Neural progenitor cell (in vitro differentiated cells): ENCODE measurements at regions not wholly inside any gene's neighbourhood (a gene's known extent, or its start where the extent isn't known, plus 50 kb on each side); places are given as distances from the start of the nearest gene placed in this dataset.

ENCODE experiments used
- DNase-seq: peaks from one replicate; pipeline ENCODE4 v3.0.0-alpha.2; 2016; ENCODE audit warnings: low spot score
- H2AFZ ChIP-seq: fragments of 200-600 bp; sonication (generic); replicated peaks from 2 replicates; pipeline ENCODE4 v1.6.1; 2016; ENCODE audit warnings: antibody characterized with exemption
- H3F3A ChIP-seq: fragments of 200-600 bp; sonication (generic); 2 replicates; pipeline ENCODE4 v1.6.1; 2016; ENCODE audit warnings: antibody characterized with exemption, low read depth
- H3K27ac ChIP-seq: fragments of 200-600 bp; sonication (generic); 2 replicates; pipeline ENCODE4 v1.5.1; 2016; ENCODE audit warnings: mild to moderate bottlenecking
- H3K27me3 ChIP-seq: fragments of 200-600 bp; sonication (generic); 2 replicates; pipeline ENCODE4 v1.6.1; 2016; ENCODE audit warnings: mild to moderate bottlenecking, moderate library complexity
- H3K36me3 ChIP-seq: fragments of 200-600 bp; sonication (generic); 2 replicates; pipeline ENCODE4 v1.5.1; 2016
- H3K4me1 ChIP-seq: fragments of 200-600 bp; sonication (generic); 2 replicates; pipeline ENCODE4 v1.6.1; 2016; ENCODE audit warnings: mixed run types
- H3K4me2 ChIP-seq: fragments of 200-600 bp; sonication (generic); 2 replicates; pipeline ENCODE4 v1.6.1; 2016
- H3K4me3 ChIP-seq: fragments of 200-600 bp; sonication (generic); 2 replicates; pipeline ENCODE4 v1.5.1; 2016
- H3K79me2 ChIP-seq: fragments of 200-600 bp; sonication (generic); 2 replicates; pipeline ENCODE4 v1.6.1; 2016; ENCODE audit warnings: low read depth
- H3K9ac ChIP-seq: fragments of 200-600 bp; sonication (generic); 2 replicates; pipeline ENCODE4 v1.6.1; 2016
- H3K9me3 ChIP-seq: fragments of 200-600 bp; sonication (generic); 2 replicates; pipeline ENCODE4 v1.5.1; 2016; ENCODE audit warnings: low read depth
- H4K20me1 ChIP-seq: fragments of 200-600 bp; sonication (generic); 2 replicates; pipeline ENCODE4 v1.6.1; 2016; ENCODE audit warnings: low read depth
- H3K27ac Mint-ChIP-seq: 3 replicates; pipeline ENCODE4 v1.8.0; 2021; ENCODE audit warnings: mixed read lengths
- H3K27me3 Mint-ChIP-seq: 2 replicates; pipeline ENCODE4 v1.8.0; 2022; ENCODE audit warnings: low read depth, mild to moderate bottlenecking, inconsistent platforms, moderate library complexity, mixed read lengths; ENCODE audit not compliant: insufficient read depth
- H3K36me3 Mint-ChIP-seq: 3 replicates; pipeline ENCODE4 v1.8.0; 2021; ENCODE audit warnings: mixed read lengths
- H3K4me1 Mint-ChIP-seq: 3 replicates; pipeline ENCODE4 v1.8.0; 2021; ENCODE audit warnings: mixed read lengths
- H3K4me3 Mint-ChIP-seq: 3 replicates; pipeline ENCODE4 v1.8.0; 2021; ENCODE audit warnings: mild to moderate bottlenecking, moderate library complexity, mixed read lengths
- H3K9me3 Mint-ChIP-seq: 3 replicates; pipeline ENCODE4 v1.8.0; 2020; ENCODE audit warnings: mixed read lengths
- EZH2 ChIP-seq: fragments of 200-600 bp; sonication (generic); IDR thresholded peaks from 2 replicates; pipeline ENCODE4 v1.6.1; 2017; ENCODE audit warnings: antibody characterized with exemption, mild to moderate bottlenecking, moderate library complexity
- EZH2phosphoT487 ChIP-seq: fragments of 200-600 bp; sonication (generic); IDR thresholded peaks from 2 replicates; pipeline ENCODE4 v1.6.1; 2017; ENCODE audit warnings: antibody characterized with exemption
- TF ChIP-seq, protein P1 (sequence below): fragments of 200-600 bp; sonication (generic); IDR thresholded peaks from 2 replicates; pipeline ENCODE4 v1.5.1; 2017; ENCODE audit warnings: antibody characterized with exemption, mild to moderate bottlenecking

DNA sequence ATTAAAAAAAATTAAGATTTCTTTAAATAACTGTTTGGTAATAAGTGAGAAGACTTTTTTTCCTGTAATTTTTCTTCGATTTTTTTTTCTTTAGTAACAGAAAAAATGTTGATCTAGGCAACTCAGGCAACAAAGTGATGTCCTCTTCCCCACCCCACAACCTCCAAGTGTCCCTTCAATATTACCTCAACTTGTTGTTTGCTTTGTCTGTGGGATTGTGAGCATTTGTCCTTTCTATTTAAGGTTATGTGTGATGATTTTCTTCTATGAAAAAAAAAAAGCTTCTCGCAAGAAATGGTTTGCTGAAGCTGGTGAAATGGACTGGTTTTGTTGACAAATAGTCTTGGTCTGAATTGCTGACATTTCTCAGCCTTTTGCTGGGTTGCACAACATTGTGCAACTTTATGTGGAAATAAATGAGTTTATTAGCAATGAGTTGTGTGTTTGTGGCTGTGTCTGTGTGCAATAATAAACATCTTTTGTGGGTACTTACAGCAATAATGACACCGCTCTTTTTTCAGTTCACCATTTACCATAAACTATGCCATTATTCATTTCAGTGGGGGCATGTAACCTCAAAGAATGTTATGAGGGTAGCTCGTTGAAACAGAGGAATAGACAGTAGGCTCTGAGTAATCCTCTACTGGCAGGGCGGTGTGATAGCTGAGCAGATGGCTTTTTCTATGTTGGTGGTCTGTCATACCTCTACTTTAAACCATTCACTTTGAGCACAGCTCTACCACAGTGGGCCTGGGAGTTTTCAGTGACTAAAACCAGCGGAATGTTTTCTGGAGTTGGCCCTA, 218.4 kb downstream of the HLX start:
- no peaks in the 10 kb centered on the region for H3K79me2 ChIP-seq
- no peak overlapping the region for H2AFZ ChIP-seq
- no peaks in the 10 kb centered on the region for H3K36me3 ChIP-seq
- no peak overlapping the region for H3K9ac ChIP-seq
- H3K27ac ChIP-seq: no peak overlapping the region
- H3K4me2 ChIP-seq: no peak overlapping the region
- no peaks in the 10 kb centered on the region for H3K27me3 ChIP-seq
- TF ChIP-seq EZH2phosphoT487: no peak
- TF ChIP-seq, protein P1, sequence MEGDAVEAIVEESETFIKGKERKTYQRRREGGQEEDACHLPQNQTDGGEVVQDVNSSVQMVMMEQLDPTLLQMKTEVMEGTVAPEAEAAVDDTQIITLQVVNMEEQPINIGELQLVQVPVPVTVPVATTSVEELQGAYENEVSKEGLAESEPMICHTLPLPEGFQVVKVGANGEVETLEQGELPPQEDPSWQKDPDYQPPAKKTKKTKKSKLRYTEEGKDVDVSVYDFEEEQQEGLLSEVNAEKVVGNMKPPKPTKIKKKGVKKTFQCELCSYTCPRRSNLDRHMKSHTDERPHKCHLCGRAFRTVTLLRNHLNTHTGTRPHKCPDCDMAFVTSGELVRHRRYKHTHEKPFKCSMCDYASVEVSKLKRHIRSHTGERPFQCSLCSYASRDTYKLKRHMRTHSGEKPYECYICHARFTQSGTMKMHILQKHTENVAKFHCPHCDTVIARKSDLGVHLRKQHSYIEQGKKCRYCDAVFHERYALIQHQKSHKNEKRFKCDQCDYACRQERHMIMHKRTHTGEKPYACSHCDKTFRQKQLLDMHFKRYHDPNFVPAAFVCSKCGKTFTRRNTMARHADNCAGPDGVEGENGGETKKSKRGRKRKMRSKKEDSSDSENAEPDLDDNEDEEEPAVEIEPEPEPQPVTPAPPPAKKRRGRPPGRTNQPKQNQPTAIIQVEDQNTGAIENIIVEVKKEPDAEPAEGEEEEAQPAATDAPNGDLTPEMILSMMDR: no peak
- no peak for TF ChIP-seq EZH2
- Mint-ChIP-seq H3K27me3 (peaks cover 2% of the 10 kb centered on the region), H3K36me3 (no peaks in the 10 kb centered on the region), H3K27ac (no peak overlapping the region), H3K4me3 (no peak overlapping the region), H3K9me3 (no peaks in the 10 kb centered on the region), H3K4me1 (no peaks in the 10 kb centered on the region)
- H3K4me3 ChIP-seq: no peak overlapping the region
- H3K4me1 ChIP-seq: no peaks in the 10 kb centered on the region
- H3K9me3 ChIP-seq: no peaks in the 10 kb centered on the region
- DNase-seq: no peak
- H4K20me1 ChIP-seq: no peaks in the 10 kb centered on the region
- no peaks in the 10 kb centered on the region for H3F3A ChIP-seq

DNA sequence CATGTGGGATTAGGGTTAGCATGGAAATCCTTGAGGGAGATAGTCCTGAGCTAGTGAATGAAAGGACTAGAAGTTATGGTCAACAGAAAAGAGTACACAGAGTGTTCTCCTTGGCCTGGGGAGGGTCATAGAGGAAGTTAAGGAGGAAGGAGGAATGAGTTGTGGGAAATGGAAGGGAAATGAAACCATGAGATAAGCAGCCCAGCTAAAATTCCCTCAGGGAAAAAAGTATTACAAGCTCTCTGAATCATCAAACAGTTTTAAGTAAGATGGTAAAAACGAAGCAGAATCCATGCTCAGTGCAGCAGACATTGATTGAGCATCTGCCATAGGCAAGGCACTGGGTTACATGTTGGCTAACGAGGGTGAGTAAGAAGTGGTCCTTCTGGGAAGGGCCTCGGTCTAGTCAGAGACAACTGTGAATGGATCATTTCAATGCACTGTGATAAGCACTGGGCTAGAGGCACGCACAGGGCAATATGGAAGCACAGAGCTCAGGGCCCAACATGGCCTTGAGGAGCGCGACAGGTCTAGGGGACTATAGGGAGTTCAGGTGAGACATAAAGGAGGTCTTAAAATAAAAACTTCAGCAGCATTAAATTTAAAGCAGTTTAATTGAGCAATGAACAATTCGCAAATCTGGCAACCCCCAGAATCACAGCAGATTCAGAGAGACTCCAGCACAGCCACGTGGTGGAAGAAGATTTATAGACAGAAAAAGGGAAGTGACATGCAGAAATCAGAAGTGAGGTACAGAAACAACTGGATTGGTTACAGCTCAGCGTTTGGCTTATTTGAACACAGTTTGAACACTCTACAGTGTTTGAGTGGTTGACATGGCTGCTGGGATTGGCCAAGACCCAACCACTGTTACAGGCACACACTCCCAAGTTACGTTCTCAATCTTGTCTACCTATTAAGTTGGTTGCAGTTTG, 219.5 kb downstream of the HLX start:
- Histone ChIP-seq H3K27me3 (no peaks in the 10 kb centered on the region), H3K4me1 (no peaks in the 10 kb centered on the region), H3F3A (no peaks in the 10 kb centered on the region), H3K9me3 (no peaks in the 10 kb centered on the region), H3K4me2 (no peak overlapping the region), H3K79me2 (no peaks in the 10 kb centered on the region), H3K9ac (no peak overlapping the region), H2AFZ (no peak overlapping the region), H4K20me1 (no peaks in the 10 kb centered on the region), H3K27ac (no peak overlapping the region), H3K4me3 (no peak overlapping the region), H3K36me3 (no peaks in the 10 kb centered on the region)
- DNase-seq: no peak
- Mint-ChIP-seq H3K4me3 (no peak overlapping the region), H3K4me1 (no peaks in the 10 kb centered on the region), H3K27ac (peak overlapping the region; percentile 19), H3K36me3 (no peaks in the 10 kb centered on the region), H3K9me3 (no peaks in the 10 kb centered on the region), H3K27me3 (peaks cover 2% of the 10 kb centered on the region)
- TF ChIP-seq EZH2: no peak

DNA sequence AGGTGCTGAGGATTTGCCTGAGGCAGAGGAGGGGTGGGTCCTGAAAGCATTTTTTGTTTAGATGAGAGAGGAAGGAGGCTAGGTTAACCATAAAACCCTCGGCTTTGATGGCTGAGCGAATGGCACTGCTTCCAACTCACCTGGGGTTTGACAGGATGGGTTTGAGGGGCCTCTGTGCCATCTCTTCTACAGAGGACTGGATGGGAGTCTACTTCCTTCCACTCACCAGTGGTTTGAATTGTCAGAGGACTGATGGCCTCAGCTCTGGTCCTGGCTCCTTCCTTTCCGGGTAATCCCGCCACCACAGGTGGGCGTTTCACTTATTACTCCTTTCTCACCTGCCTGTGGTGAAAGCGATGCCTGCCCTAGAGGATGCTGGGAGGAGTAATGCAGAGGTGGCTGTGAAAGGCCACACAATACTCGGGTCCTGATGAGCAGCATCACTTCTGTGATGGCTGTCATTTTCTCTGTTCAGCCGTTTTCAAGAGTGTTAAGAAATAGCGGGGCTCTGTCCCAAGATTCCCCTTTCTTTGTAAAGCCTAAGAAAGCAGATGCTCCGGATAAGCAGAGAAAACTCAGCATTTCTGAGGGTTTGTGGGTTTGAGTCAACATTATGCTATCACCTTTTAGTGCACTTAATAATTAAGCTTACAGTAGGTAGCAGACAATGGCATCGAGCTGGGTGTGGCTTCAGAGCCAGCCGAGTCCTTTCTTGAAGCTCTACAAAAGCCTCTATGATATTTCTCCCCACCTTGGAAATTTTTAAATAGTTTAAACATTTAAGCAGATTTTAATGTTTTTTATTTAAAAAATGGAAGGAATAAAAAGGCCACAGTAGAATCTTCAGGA, 220.7 kb downstream of the HLX start:
- H3K36me3 ChIP-seq: no peaks in the 10 kb centered on the region
- H3K27ac ChIP-seq: no peak overlapping the region
- no peak overlapping the region for H3K4me3 Mint-ChIP-seq
- H3K9me3 Mint-ChIP-seq: no peaks in the 10 kb centered on the region
- H3K79me2 ChIP-seq: no peaks in the 10 kb centered on the region
- H3F3A ChIP-seq: no peaks in the 10 kb centered on the region
- H3K27ac Mint-ChIP-seq: no peak overlapping the region
- no peak overlapping the region for H3K4me3 ChIP-seq
- H3K9ac ChIP-seq: no peak overlapping the region
- H3K4me2 ChIP-seq: no peak overlapping the region
- TF ChIP-seq EZH2 (no peak), EZH2phosphoT487 (no peak)
- TF ChIP-seq, protein P1: no peak
- H3K36me3 Mint-ChIP-seq: no peaks in the 10 kb centered on the region
- no peak overlapping the region for H2AFZ ChIP-seq
- no peaks in the 10 kb centered on the region for H3K4me1 ChIP-seq
- no peaks in the 10 kb centered on the region for H4K20me1 ChIP-seq
- H3K4me1 Mint-ChIP-seq: no peaks in the 10 kb centered on the region
- no peaks in the 10 kb centered on the region for H3K27me3 ChIP-seq
- peaks cover 3% of the 10 kb centered on the region for H3K27me3 Mint-ChIP-seq
- no peaks in the 10 kb centered on the region for H3K9me3 ChIP-seq
- DNase-seq: no peak
